ENCODE measurements at regions not wholly inside any gene's neighbourhood (a gene's known extent, or its start where the extent isn't known, plus 50 kb on each side); places are given as distances from the start of the nearest gene placed in this dataset.

DNA sequence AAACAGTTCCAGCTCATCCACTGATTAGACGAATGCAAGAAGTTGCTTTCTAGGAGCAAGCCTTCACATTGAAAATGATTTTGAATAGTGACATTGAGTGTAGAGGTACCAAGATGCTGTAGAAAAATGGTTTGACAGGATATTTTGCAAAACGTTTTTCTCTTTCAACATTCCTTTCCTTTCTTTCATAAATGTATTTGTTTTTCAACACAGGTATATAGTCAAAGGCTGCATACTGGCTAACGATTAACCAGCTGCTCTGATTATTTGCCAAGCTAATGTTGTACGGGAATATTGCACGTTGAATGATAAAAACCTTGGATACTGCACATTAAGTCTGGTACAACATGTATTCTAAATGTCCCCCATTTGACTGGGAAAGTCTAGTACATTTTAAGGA, 78.8 kb upstream of the TENT5A start:
- Histone ChIP-seq H3K18ac (ENCODE audit: low read depth in 1 of 2, low read length in 2 of 2) (no peak overlapping the region), H3K14ac (ENCODE audit: low read length in 2 of 2) (no peak overlapping the region), H3K4me2 (ENCODE audit: low read length, poor library complexity, severe bottlenecking) (no peak overlapping the region), H3K9ac (ENCODE audit: low read length) (no peak overlapping the region), H4K91ac (ENCODE audit: low read length) (no peak overlapping the region), H3K79me1 (replicated peaks; ENCODE audit: low read length, poor library complexity, severe bottlenecking) (no peaks in the 10 kb centered on the region), H2BK12ac (ENCODE audit: low read length in 2 of 2) (no peak overlapping the region), H2BK120ac (ENCODE audit: low read depth, low read length) (no peak overlapping the region), H2BK15ac (ENCODE audit: low read depth, poor library complexity, severe bottlenecking) (no peak overlapping the region), H4K8ac (ENCODE audit: low read length) (no peak overlapping the region), H3K4ac (ENCODE audit: low read depth in 1 of 2, low read length in 2 of 2) (no peak overlapping the region), H2AK5ac (ENCODE audit: low read length, severe bottlenecking) (no peak overlapping the region), H3K4me3 (ENCODE audit: insufficient read depth in 1 of 2, low read depth in 1 of 2, low read length in 2 of 2) (no peak overlapping the region), H2BK5ac (ENCODE audit: low read depth, low read length, poor library complexity, severe bottlenecking) (no peak overlapping the region), H2AFZ (ENCODE audit: low read depth, low read length) (no peak overlapping the region), H3K27ac (ENCODE audit: low read length, poor library complexity, severe bottlenecking) (no peak overlapping the region), H3K36me3 (ENCODE audit: control insufficient read depth in 1 of 2, insufficient read depth in 2 of 2, low read depth in 1 of 2, low read length in 2 of 2) (no peaks in the 10 kb centered on the region), H3K9me3 (ENCODE audit: control insufficient read depth, low read length) (peaks cover 4% of the 10 kb centered on the region), H3K23ac (ENCODE audit: low read length in 2 of 2) (no peak overlapping the region), H3K27me3 (ENCODE audit: control insufficient read depth in 1 of 2, insufficient read depth in 1 of 2, low read length in 2 of 2) (no peaks in the 10 kb centered on the region), H3K4me1 (ENCODE audit: control insufficient read depth, insufficient read depth, low read depth, low read length) (peaks cover 1% of the 10 kb centered on the region)
- no peak for DNase-seq
- WGBS = 99% methylated on average over 4 of the region's 5 CpGs

DNA sequence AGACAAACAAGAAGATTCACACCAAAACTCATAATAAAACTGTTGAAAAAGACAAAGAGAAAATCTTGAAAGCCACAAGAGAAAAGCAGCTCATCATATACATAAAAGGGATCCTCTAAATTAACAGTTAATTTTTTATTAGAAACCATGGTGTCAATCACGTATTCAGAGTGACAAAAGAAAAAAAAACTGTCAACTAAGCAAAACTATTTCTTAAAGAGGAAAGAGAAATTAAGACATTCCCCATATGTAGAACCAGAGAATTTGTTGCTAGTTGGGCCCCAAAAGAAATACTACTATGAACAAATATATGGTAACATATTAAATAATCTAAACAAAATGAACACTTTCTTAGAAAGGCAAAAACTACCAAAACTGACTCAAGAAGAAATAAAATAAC, 74.3 kb upstream of the TENT5A start:
- Histone ChIP-seq H3K9ac (ENCODE audit: low read length) (no peak overlapping the region), H3K4me1 (ENCODE audit: control insufficient read depth, insufficient read depth, low read depth, low read length) (no peaks in the 10 kb centered on the region), H3K79me1 (replicated peaks; ENCODE audit: low read length, poor library complexity, severe bottlenecking) (no peaks in the 10 kb centered on the region), H3K4me3 (ENCODE audit: insufficient read depth in 1 of 2, low read depth in 1 of 2, low read length in 2 of 2) (no peak overlapping the region), H4K8ac (ENCODE audit: low read length) (no peak overlapping the region), H3K4ac (ENCODE audit: low read depth in 1 of 2, low read length in 2 of 2) (no peak overlapping the region), H3K4me2 (ENCODE audit: low read length, poor library complexity, severe bottlenecking) (no peak overlapping the region), H3K27me3 (ENCODE audit: control insufficient read depth in 1 of 2, insufficient read depth in 1 of 2, low read length in 2 of 2) (no peaks in the 10 kb centered on the region), H3K36me3 (ENCODE audit: control insufficient read depth in 1 of 2, insufficient read depth in 2 of 2, low read depth in 1 of 2, low read length in 2 of 2) (no peaks in the 10 kb centered on the region), H4K91ac (ENCODE audit: low read length) (no peak overlapping the region), H2AFZ (ENCODE audit: low read depth, low read length) (no peak overlapping the region), H2BK120ac (ENCODE audit: low read depth, low read length) (no peak overlapping the region), H2BK15ac (ENCODE audit: low read depth, poor library complexity, severe bottlenecking) (no peak overlapping the region), H2BK5ac (ENCODE audit: low read depth, low read length, poor library complexity, severe bottlenecking) (no peak overlapping the region), H2AK5ac (ENCODE audit: low read length, severe bottlenecking) (no peak overlapping the region), H3K14ac (ENCODE audit: low read length in 2 of 2) (no peak overlapping the region), H3K9me3 (ENCODE audit: control insufficient read depth, low read length) (peaks cover 4% of the 10 kb centered on the region), H2BK12ac (ENCODE audit: low read length in 2 of 2) (no peak overlapping the region), H3K23ac (ENCODE audit: low read length in 2 of 2) (no peak overlapping the region), H3K18ac (ENCODE audit: low read depth in 1 of 2, low read length in 2 of 2) (no peak overlapping the region), H3K27ac (ENCODE audit: low read length, poor library complexity, severe bottlenecking) (no peak overlapping the region)
- no CpG with 5 or more reads among the region's 1 CpG for WGBS
- no peak for DNase-seq

DNA sequence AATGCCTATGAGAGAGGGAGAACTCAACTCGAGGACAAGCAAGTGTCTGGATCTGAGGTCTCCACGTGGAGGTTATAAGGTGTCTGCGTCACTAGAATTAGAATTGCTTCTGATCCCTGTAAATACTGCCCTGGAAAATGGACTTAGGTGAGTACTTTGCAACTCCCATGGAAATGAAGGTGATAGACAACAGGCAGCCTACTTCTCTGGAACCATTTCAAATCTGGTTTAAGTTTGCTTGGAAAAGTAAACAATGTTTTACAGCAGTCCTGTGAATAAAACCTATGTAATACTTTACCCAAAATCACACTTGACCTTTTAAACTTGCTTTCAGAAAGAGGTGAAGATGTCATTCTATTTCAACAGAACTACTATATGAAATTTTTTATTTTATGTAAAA, 70.1 kb upstream of the TENT5A start:
- no peak overlapping the region for H3K9ac ChIP-seq (ENCODE audit: low read length)
- H3K23ac ChIP-seq (ENCODE audit: low read length in 2 of 2) = no peak overlapping the region
- H3K79me1 ChIP-seq (replicated peaks; ENCODE audit: low read length, poor library complexity, severe bottlenecking) = no peaks in the 10 kb centered on the region
- DNase-seq = no peak
- H3K18ac ChIP-seq (ENCODE audit: low read depth in 1 of 2, low read length in 2 of 2) = no peak overlapping the region
- no peaks in the 10 kb centered on the region for H3K27me3 ChIP-seq (ENCODE audit: control insufficient read depth in 1 of 2, insufficient read depth in 1 of 2, low read length in 2 of 2)
- no peak overlapping the region for H2BK15ac ChIP-seq (ENCODE audit: low read depth, poor library complexity, severe bottlenecking)
- H3K4ac ChIP-seq (ENCODE audit: low read depth in 1 of 2, low read length in 2 of 2) = no peak overlapping the region
- peaks cover 1% of the 10 kb centered on the region for H3K9me3 ChIP-seq (ENCODE audit: control insufficient read depth, low read length)
- no peak overlapping the region for H3K4me2 ChIP-seq (ENCODE audit: low read length, poor library complexity, severe bottlenecking)
- no peak overlapping the region for H3K4me3 ChIP-seq (ENCODE audit: insufficient read depth in 1 of 2, low read depth in 1 of 2, low read length in 2 of 2)
- no peaks in the 10 kb centered on the region for H3K4me1 ChIP-seq (ENCODE audit: control insufficient read depth, insufficient read depth, low read depth, low read length)
- H2BK120ac ChIP-seq (ENCODE audit: low read depth, low read length) = no peak overlapping the region
- H2AK5ac ChIP-seq (ENCODE audit: low read length, severe bottlenecking) = no peak overlapping the region
- no peak overlapping the region for H3K27ac ChIP-seq (ENCODE audit: low read length, poor library complexity, severe bottlenecking)
- no peak overlapping the region for H4K91ac ChIP-seq (ENCODE audit: low read length)
- no peaks in the 10 kb centered on the region for H3K36me3 ChIP-seq (ENCODE audit: control insufficient read depth in 1 of 2, insufficient read depth in 2 of 2, low read depth in 1 of 2, low read length in 2 of 2)
- no peak overlapping the region for H4K8ac ChIP-seq (ENCODE audit: low read length)
- H2BK12ac ChIP-seq (ENCODE audit: low read length in 2 of 2) = no peak overlapping the region
- no peak overlapping the region for H2BK5ac ChIP-seq (ENCODE audit: low read depth, low read length, poor library complexity, severe bottlenecking)
- no peak overlapping the region for H2AFZ ChIP-seq (ENCODE audit: low read depth, low read length)
- WGBS = 89% methylated on average over 3 of the region's 3 CpGs
- peak overlapping the region in 1 of 2 experiments; percentile 26 for H3K14ac ChIP-seq (ENCODE audit: low read length in 2 of 2)

DNA sequence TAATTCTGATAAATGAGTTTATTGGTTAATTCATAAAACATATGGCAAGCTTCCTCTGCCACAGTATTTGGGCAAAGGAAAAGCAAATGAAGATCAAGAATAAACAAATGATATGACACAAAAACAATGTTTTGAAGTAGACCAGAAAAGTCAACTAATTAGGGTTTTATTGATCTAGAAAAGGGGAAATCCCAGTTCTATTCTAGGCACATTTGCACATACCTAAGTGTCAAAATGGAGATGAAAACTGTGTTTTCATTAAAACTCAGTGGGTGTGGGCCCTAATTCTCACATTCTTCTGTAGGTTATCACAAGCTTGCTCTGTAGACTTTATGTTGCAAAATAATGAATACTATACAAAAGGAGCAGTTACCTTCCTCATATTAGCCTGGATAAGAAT, 69.0 kb upstream of the TENT5A start:
- Histone ChIP-seq H4K8ac (ENCODE audit: low read length) (no peak overlapping the region), H3K27me3 (ENCODE audit: control insufficient read depth in 1 of 2, insufficient read depth in 1 of 2, low read length in 2 of 2) (no peaks in the 10 kb centered on the region), H4K91ac (ENCODE audit: low read length) (no peak overlapping the region), H3K14ac (ENCODE audit: low read length in 2 of 2) (no peak overlapping the region), H3K4me3 (ENCODE audit: insufficient read depth in 1 of 2, low read depth in 1 of 2, low read length in 2 of 2) (no peak overlapping the region), H2BK15ac (ENCODE audit: low read depth, poor library complexity, severe bottlenecking) (no peak overlapping the region), H3K79me1 (replicated peaks; ENCODE audit: low read length, poor library complexity, severe bottlenecking) (no peaks in the 10 kb centered on the region), H3K9ac (ENCODE audit: low read length) (no peak overlapping the region), H3K4ac (ENCODE audit: low read depth in 1 of 2, low read length in 2 of 2) (no peak overlapping the region), H2BK12ac (ENCODE audit: low read length in 2 of 2) (no peak overlapping the region), H3K27ac (ENCODE audit: low read length, poor library complexity, severe bottlenecking) (no peak overlapping the region), H3K4me2 (ENCODE audit: low read length, poor library complexity, severe bottlenecking) (no peak overlapping the region), H3K18ac (ENCODE audit: low read depth in 1 of 2, low read length in 2 of 2) (no peak overlapping the region), H2BK120ac (ENCODE audit: low read depth, low read length) (no peak overlapping the region), H3K23ac (ENCODE audit: low read length in 2 of 2) (no peak overlapping the region), H3K4me1 (ENCODE audit: control insufficient read depth, insufficient read depth, low read depth, low read length) (no peaks in the 10 kb centered on the region), H2AK5ac (ENCODE audit: low read length, severe bottlenecking) (no peak overlapping the region), H2BK5ac (ENCODE audit: low read depth, low read length, poor library complexity, severe bottlenecking) (no peak overlapping the region), H3K9me3 (ENCODE audit: control insufficient read depth, low read length) (no peaks in the 10 kb centered on the region), H2AFZ (ENCODE audit: low read depth, low read length) (no peak overlapping the region), H3K36me3 (ENCODE audit: control insufficient read depth in 1 of 2, insufficient read depth in 2 of 2, low read depth in 1 of 2, low read length in 2 of 2) (no peaks in the 10 kb centered on the region)
- DNase-seq = no peak

Data from mesenchymal stem cell (in vitro differentiated cells and primary cell).